ENCODE measurements at regions not wholly inside any gene's neighbourhood (a gene's known extent, or its start where the extent isn't known, plus 50 kb on each side); places are given as distances from the start of the nearest gene placed in this dataset.

DNA sequence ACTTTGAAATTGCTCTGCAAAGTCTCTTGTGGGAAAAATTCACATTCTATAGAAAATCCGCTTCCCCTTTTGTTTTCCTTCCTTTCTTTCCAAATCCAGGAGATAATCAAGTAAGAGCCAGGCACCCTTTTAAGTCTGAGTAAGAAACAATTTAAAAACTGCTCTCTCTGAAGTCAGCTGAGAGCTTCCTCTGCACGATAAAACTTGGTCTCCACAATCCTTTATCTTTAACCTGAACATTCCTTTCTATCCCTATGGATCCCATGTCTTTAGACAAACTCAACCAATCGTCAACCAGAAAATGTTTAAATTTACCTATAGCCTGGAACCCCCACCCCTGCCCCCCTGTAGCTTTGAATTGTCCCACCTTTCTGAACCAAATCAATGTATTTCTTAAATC, 1723.6 kb upstream of the AGA start:
- TF ChIP-seq, protein P1, sequence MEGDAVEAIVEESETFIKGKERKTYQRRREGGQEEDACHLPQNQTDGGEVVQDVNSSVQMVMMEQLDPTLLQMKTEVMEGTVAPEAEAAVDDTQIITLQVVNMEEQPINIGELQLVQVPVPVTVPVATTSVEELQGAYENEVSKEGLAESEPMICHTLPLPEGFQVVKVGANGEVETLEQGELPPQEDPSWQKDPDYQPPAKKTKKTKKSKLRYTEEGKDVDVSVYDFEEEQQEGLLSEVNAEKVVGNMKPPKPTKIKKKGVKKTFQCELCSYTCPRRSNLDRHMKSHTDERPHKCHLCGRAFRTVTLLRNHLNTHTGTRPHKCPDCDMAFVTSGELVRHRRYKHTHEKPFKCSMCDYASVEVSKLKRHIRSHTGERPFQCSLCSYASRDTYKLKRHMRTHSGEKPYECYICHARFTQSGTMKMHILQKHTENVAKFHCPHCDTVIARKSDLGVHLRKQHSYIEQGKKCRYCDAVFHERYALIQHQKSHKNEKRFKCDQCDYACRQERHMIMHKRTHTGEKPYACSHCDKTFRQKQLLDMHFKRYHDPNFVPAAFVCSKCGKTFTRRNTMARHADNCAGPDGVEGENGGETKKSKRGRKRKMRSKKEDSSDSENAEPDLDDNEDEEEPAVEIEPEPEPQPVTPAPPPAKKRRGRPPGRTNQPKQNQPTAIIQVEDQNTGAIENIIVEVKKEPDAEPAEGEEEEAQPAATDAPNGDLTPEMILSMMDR (IDR thresholded peaks at IDR 0.05): no peak
- no peak for TF ChIP-seq POLR2A (IDR thresholded peaks at IDR 0.05)
